Endometrium (tissue), 2 donors: ENCODE measurements at regions not wholly inside any gene's neighbourhood (a gene's known extent, or its start where the extent isn't known, plus 50 kb on each side); places are given as distances from the start of the nearest gene placed in this dataset.
A peak's percentile ranks its signal among the peaks of the same experiment; 100 is the strongest.

Experiments used
- FAIRE-seq: peaks from 2 replicates; lab custom pipeline; 2012; peaks lifted over from hg19 to GRCh38; lab: Jason Lieb, UNC
- donor health status: control.
- donor health status: control.

GRCh38 chr14:22513066-22513812 lies 75.8 kb downstream of the DAD1 start:
- no peak for FAIRE-seq

GRCh38 chr14:22512106-22512814 lies 76.8 kb downstream of the DAD1 start:
- peak; percentile 8 for FAIRE-seq

- peak; percentile 95 for FAIRE-seq
These were observed 78.4 kb downstream of the DAD1 start for GRCh38 chr14:22510527-22511110.

GRCh38 chr14:22509751-22510300 lies 79.2 kb downstream of the DAD1 start:
- FAIRE-seq: no peak

GRCh38 chr14:22509036-22509709 lies 79.9 kb downstream of the DAD1 start:
- no peak for FAIRE-seq

GRCh38 chr14:22508662-22509035 lies 80.4 kb downstream of the DAD1 start:
- FAIRE-seq: no peak

- no peak for FAIRE-seq
These were observed 80.9 kb downstream of the DAD1 start for GRCh38 chr14:22508150-22508457.

GRCh38 chr14:22506778-22507351 lies 82.2 kb downstream of the DAD1 start:
- FAIRE-seq: no peak

- FAIRE-seq: no peak
These were observed 82.7 kb downstream of the DAD1 start for GRCh38 chr14:22506378-22506710.

- no peak for FAIRE-seq
These were observed 83.2 kb downstream of the DAD1 start for GRCh38 chr14:22505697-22506377.

- no peak for FAIRE-seq
These were observed 83.7 kb downstream of the DAD1 start for GRCh38 chr14:22505309-22505696.

- FAIRE-seq: no peak
These were observed 86.5 kb downstream of the DAD1 start for GRCh38 chr14:22502551-22502950.

- FAIRE-seq: no peak
These were observed 87.0 kb downstream of the DAD1 start for GRCh38 chr14:22502007-22502406.

- FAIRE-seq: no peak
These were observed 87.9 kb downstream of the DAD1 start for GRCh38 chr14:22500954-22501726.

- no peak for FAIRE-seq
These were observed 88.5 kb downstream of the DAD1 start for GRCh38 chr14:22500525-22500924.

GRCh38 chr14:22497671-22498093 lies 91.3 kb downstream of the DAD1 start:
- no peak for FAIRE-seq

GRCh38 chr14:22497144-22497423 lies 91.9 kb downstream of the DAD1 start:
- no peak for FAIRE-seq

GRCh38 chr14:22494486-22495135 lies 94.4 kb downstream of the DAD1 start:
- FAIRE-seq: no peak

GRCh38 chr14:22493753-22494152 lies 95.3 kb downstream of the DAD1 start:
- FAIRE-seq: no peak

GRCh38 chr14:22492622-22493542 lies 96.1 kb downstream of the DAD1 start:
- no peak for FAIRE-seq
